Astrocyte (in vitro differentiated cells and primary cell): ENCODE measurements at regions not wholly inside any gene's neighbourhood (a gene's known extent, or its start where the extent isn't known, plus 50 kb on each side); places are given as distances from the start of the nearest gene placed in this dataset.

Experiments used
- DNase-seq: peaks from one replicate; pipeline ENCODE4 v3.0.0-alpha.2; 2010; ENCODE audit warnings: low read depth
- FAIRE-seq: peaks from 2 replicates; lab custom pipeline; 2011; peaks lifted over from hg19 to GRCh38; lab: Jason Lieb, UNC
- H2AFZ ChIP-seq: 2 replicates; pipeline ENCODE4 v1.6.0; 2012; ENCODE audit warnings: low read depth, low read length, inconsistent platforms
- H3K27ac ChIP-seq: 2 replicates; pipeline ENCODE4 v1.5.1; 2011; ENCODE audit warnings: low read depth, low read length, inconsistent platforms
- H3K27me3 ChIP-seq: 2 replicates; pipeline ENCODE4 v1.6.0; 2011; ENCODE audit warnings: low read length, inconsistent platforms; ENCODE audit not compliant: insufficient read depth
- H3K36me3 ChIP-seq: 2 replicates; pipeline ENCODE4 v1.5.1; 2011; ENCODE audit warnings: low read length, inconsistent platforms; ENCODE audit not compliant: insufficient read depth
- H3K4me1 ChIP-seq: 2 replicates; pipeline ENCODE4 v1.5.1; 2011; ENCODE audit warnings: low read length, inconsistent platforms; ENCODE audit not compliant: insufficient read depth
- H3K4me2 ChIP-seq: 2 replicates; pipeline ENCODE4 v1.6.0; 2012; ENCODE audit warnings: low read length, inconsistent platforms
- H3K4me3 ChIP-seq: 2 replicates; pipeline ENCODE4 v1.5.1; 2011; ENCODE audit warnings: low read depth, mild to moderate bottlenecking, low read length, inconsistent platforms; ENCODE audit not compliant: insufficient read depth
- H3K79me2 ChIP-seq: 2 replicates; pipeline ENCODE4 v1.6.0; 2012; ENCODE audit warnings: mild to moderate bottlenecking, low read length, inconsistent platforms; ENCODE audit not compliant: insufficient read depth
- H3K9ac ChIP-seq: 2 replicates; pipeline ENCODE4 v1.6.0; 2012; ENCODE audit warnings: mild to moderate bottlenecking, low read length, inconsistent platforms
- H3K9me3 ChIP-seq: 2 replicates; pipeline ENCODE4 v1.5.1; 2012; ENCODE audit warnings: low read depth, mild to moderate bottlenecking, low read length, inconsistent platforms; ENCODE audit not compliant: insufficient read depth
- H4K20me1 ChIP-seq: 2 replicates; pipeline ENCODE4 v1.6.0; 2012; ENCODE audit warnings: low read length, inconsistent platforms; ENCODE audit not compliant: insufficient read depth
- H3K27ac Mint-ChIP-seq: one replicate; pipeline ENCODE4 v1.8.0; 2021; ENCODE audit warnings: mild to moderate bottlenecking, mixed read lengths; ENCODE audit not compliant: unreplicated experiment
- H3K27me3 Mint-ChIP-seq: one replicate; pipeline ENCODE4 v1.8.0; 2021; ENCODE audit warnings: low read depth, mixed read lengths; ENCODE audit not compliant: unreplicated experiment
- H3K36me3 Mint-ChIP-seq: one replicate; pipeline ENCODE4 v1.8.0; 2021; ENCODE audit warnings: low read depth, mixed read lengths; ENCODE audit not compliant: unreplicated experiment
- H3K4me1 Mint-ChIP-seq: one replicate; pipeline ENCODE4 v1.8.0; 2021; ENCODE audit warnings: low read depth, mixed read lengths; ENCODE audit not compliant: unreplicated experiment
- H3K4me3 Mint-ChIP-seq: one replicate; pipeline ENCODE4 v1.8.0; 2021; ENCODE audit warnings: mild to moderate bottlenecking, moderate library complexity, mixed read lengths; ENCODE audit not compliant: unreplicated experiment
- H3K9me3 Mint-ChIP-seq: one replicate; pipeline ENCODE4 v1.8.0; 2021; ENCODE audit warnings: mild to moderate bottlenecking, mixed read lengths; ENCODE audit not compliant: unreplicated experiment
- EZH2 ChIP-seq: IDR thresholded peaks from 2 replicates; pipeline ENCODE4 v1.6.1; 2012; ENCODE audit warnings: mild to moderate bottlenecking, low read length, inconsistent platforms; ENCODE audit not compliant: insufficient read depth
- TF ChIP-seq, protein P1 (sequence below): IDR thresholded peaks from 2 replicates; pipeline ENCODE4 v1.5.1; 2011; ENCODE audit warnings: low read depth, mild to moderate bottlenecking, inconsistent platforms, low read length, moderate library complexity; ENCODE audit not compliant: insufficient read depth

- H3K9me3 ChIP-seq, result no peaks in the 10 kb centered on the region
- no peaks in the 10 kb centered on the region for H3K79me2 ChIP-seq
- FAIRE-seq (peak; percentile 45), DNase-seq (no peak)
- H2AFZ ChIP-seq, result no peak overlapping the region
- H3K4me1 ChIP-seq, result no peaks in the 10 kb centered on the region
- no peaks in the 10 kb centered on the region for H3K9me3 Mint-ChIP-seq
- H4K20me1 ChIP-seq, result no peaks in the 10 kb centered on the region
- no peaks in the 10 kb centered on the region for H3K36me3 ChIP-seq
- no peak for TF ChIP-seq EZH2
- TF ChIP-seq, protein P1, sequence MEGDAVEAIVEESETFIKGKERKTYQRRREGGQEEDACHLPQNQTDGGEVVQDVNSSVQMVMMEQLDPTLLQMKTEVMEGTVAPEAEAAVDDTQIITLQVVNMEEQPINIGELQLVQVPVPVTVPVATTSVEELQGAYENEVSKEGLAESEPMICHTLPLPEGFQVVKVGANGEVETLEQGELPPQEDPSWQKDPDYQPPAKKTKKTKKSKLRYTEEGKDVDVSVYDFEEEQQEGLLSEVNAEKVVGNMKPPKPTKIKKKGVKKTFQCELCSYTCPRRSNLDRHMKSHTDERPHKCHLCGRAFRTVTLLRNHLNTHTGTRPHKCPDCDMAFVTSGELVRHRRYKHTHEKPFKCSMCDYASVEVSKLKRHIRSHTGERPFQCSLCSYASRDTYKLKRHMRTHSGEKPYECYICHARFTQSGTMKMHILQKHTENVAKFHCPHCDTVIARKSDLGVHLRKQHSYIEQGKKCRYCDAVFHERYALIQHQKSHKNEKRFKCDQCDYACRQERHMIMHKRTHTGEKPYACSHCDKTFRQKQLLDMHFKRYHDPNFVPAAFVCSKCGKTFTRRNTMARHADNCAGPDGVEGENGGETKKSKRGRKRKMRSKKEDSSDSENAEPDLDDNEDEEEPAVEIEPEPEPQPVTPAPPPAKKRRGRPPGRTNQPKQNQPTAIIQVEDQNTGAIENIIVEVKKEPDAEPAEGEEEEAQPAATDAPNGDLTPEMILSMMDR, result no peak
- no peak overlapping the region for H3K27ac Mint-ChIP-seq
- H3K4me3 ChIP-seq, result no peak overlapping the region
- H3K4me1 Mint-ChIP-seq, result no peaks in the 10 kb centered on the region
- no peaks in the 10 kb centered on the region for H3K27me3 Mint-ChIP-seq
- H3K27me3 ChIP-seq, result no peaks in the 10 kb centered on the region
- no peak overlapping the region for H3K4me2 ChIP-seq
- H3K27ac ChIP-seq, result no peak overlapping the region
- H3K4me3 Mint-ChIP-seq, result no peak overlapping the region
- no peaks in the 10 kb centered on the region for H3K36me3 Mint-ChIP-seq
- H3K9ac ChIP-seq, result no peak overlapping the region
These were observed 812.4 kb upstream of the DPPA4 start for GRCh38 chr3:110149763-110150162.

DNA sequence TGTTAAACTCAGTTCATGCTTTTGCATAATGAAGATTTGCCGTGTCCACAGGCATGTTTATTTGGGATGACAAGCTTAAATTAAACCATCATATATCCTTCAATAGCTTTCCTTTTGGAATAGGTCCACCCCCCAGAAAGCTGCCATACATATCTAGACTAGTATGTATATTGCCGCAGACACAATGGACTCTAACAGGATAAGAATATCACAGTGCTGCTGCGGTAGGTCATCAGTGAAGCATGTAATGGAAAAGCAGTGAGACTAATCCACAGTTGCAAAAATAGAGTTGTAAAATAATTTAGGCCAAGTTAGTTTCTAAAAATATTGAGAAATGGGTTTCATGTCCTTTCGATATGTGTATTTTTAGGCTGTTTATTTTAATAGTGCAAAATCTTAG, 819.9 kb upstream of the DPPA4 start:
- no peak overlapping the region for H3K4me3 Mint-ChIP-seq
- H3K27me3 ChIP-seq, result no peaks in the 10 kb centered on the region
- H3K4me2 ChIP-seq, result no peak overlapping the region
- no peak for TF ChIP-seq EZH2
- TF ChIP-seq, protein P1, result no peak
- H4K20me1 ChIP-seq, result no peaks in the 10 kb centered on the region
- H3K4me1 Mint-ChIP-seq, result no peaks in the 10 kb centered on the region
- H3K36me3 Mint-ChIP-seq, result no peaks in the 10 kb centered on the region
- H2AFZ ChIP-seq, result no peak overlapping the region
- H3K27ac ChIP-seq, result no peak overlapping the region
- no peak overlapping the region for H3K27ac Mint-ChIP-seq
- no peaks in the 10 kb centered on the region for H3K36me3 ChIP-seq
- H3K27me3 Mint-ChIP-seq, result no peaks in the 10 kb centered on the region
- no peak overlapping the region for H3K9ac ChIP-seq
- H3K79me2 ChIP-seq, result no peaks in the 10 kb centered on the region
- DNase-seq (no peak), FAIRE-seq (no peak)
- no peaks in the 10 kb centered on the region for H3K9me3 ChIP-seq
- no peaks in the 10 kb centered on the region for H3K9me3 Mint-ChIP-seq
- H3K4me1 ChIP-seq, result no peaks in the 10 kb centered on the region
- no peak overlapping the region for H3K4me3 ChIP-seq

DNA sequence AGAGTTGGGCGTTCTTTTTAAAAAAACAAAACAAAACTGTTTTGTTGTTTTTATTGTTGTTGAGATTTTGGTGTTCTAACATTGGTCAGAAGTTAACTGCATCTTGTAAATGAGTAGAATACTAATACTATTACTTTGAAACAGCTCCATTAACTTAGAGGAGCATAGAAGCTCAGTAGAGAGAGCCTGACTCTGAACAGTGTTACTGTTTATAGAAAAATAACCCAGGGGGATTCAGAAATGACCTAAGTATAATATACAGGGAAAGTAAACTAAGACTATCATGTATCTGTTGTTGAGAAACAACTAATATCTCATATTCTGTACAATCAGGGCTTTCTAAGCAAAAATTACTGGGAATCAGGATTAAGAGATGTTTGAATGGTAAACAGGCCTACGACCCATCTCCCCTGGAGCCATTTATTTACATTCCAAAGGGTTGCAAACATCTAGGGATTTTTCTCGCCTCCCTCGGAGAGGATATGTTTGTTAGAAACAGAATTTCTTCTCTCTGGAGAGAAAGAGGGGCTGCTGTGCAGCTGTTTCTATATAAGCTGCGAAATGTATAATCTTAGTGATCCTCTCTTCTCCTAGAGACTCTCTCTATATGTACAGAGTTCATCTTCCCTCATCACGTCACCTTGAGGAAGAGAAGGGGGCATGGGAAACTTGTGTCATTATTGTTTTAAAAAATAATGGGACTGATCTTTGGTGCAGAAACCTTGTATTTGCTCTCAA, 827.5 kb upstream of the DPPA4 start:
- H3K36me3 ChIP-seq, result no peaks in the 10 kb centered on the region
- H3K4me2 ChIP-seq, result peak overlapping the region; percentile 50
- no peaks in the 10 kb centered on the region for H4K20me1 ChIP-seq
- Mint-ChIP-seq H3K27ac (no peak overlapping the region), H3K4me1 (peaks cover 4% of the 10 kb centered on the region), H3K4me3 (no peak overlapping the region), H3K9me3 (no peaks in the 10 kb centered on the region), H3K27me3 (no peaks in the 10 kb centered on the region), H3K36me3 (no peaks in the 10 kb centered on the region)
- FAIRE-seq, result peak; percentile 63
- no peaks in the 10 kb centered on the region for H3K4me1 ChIP-seq
- no peaks in the 10 kb centered on the region for H3K27me3 ChIP-seq
- TF ChIP-seq EZH2, result no peak
- TF ChIP-seq, protein P1, result no peak
- no peak overlapping the region for H3K9ac ChIP-seq
- no peak overlapping the region for H3K4me3 ChIP-seq
- H3K9me3 ChIP-seq, result no peaks in the 10 kb centered on the region
- no peaks in the 10 kb centered on the region for H3K79me2 ChIP-seq
- no peak overlapping the region for H3K27ac ChIP-seq
- no peak overlapping the region for H2AFZ ChIP-seq
- no peak for DNase-seq
